ENCODE measurements at regions not wholly inside any gene's neighbourhood (a gene's known extent, or its start where the extent isn't known, plus 50 kb on each side); places are given as distances from the start of the nearest gene placed in this dataset.

DNA sequence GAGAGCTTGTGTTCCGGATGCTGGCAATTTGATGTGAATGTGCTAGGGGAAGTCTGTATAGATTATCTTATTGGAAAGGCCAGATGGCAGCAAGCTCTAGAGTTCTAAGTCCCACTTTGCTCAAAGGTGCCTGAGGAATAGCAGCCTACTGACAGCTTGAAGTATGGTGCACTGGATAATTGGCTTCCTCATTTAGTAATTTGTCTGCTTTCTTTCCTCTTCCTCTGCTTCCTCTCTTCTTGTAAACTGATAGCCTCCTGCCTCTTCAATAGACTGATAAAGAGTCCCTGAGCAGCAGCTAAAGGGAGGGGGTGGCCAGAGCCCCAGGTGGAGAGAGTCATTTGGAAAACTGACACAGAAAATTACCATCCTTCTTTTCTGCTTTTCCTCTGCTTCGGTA, 177.3 kb downstream of the FGF1 start:
- no peak for TF ChIP-seq CTCF (IDR thresholded peaks at IDR 0.05; ENCODE audit: unreplicated experiment)
- Mint-ChIP-seq H3K36me3 (ENCODE audit: low read depth, unreplicated experiment) (no peaks in the 10 kb centered on the region), H3K27me3 (ENCODE audit: unreplicated experiment) (peaks cover 2% of the 10 kb centered on the region), H3K4me3 (ENCODE audit: unreplicated experiment) (peak overlapping the region; percentile 18), H3K4me1 (ENCODE audit: unreplicated experiment) (peaks cover 38% of the 10 kb centered on the region), H3K27ac (ENCODE audit: unreplicated experiment) (peak overlapping the region; percentile 13), H3K9me3 (ENCODE audit: unreplicated experiment) (no peaks in the 10 kb centered on the region)
- DNase-seq (ENCODE audit: low spot score), result no peak

DNA sequence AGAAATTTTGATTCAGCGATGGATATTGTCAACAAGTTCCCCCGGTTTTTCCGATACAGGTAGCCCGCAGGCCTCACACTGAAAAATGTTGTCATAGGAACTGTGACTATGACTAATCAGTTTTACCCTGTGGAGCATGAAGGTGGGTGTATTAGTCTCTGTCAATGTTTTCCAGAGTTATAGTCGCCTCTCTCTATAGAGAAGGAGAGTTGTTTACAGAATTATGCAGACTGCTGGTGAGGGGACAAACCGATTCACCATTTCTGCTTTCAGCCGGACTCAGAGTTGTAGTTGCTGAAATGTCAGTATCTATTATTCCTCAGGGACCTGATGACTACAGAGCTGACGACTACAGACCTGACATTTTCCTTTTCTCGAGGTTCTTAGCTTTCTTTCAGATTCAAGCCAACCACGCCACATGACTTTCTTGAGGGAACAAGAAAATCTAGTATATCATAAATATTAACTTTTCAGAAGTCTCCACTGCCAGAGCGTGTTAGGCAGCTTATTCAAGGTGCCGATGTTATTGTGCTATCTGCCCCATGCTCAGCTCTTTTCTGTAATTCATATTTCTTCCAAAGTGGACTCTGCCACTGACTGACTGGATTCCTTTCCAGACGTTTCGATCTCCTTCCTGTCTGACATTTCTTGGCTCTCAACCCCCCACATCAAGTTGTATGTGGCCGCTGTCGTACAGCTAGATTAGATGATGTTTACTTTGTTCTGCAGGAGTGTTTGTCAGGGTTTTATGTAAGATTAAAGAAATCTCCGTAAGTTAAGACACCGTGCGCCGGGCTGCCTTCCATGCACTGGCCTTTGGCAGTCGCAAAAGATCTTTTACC, 178.1 kb downstream of the FGF1 start:
- no peak for TF ChIP-seq CTCF (IDR thresholded peaks at IDR 0.05; ENCODE audit: unreplicated experiment)
- no peak overlapping the region for H3K27ac Mint-ChIP-seq (ENCODE audit: unreplicated experiment)
- H3K9me3 Mint-ChIP-seq (ENCODE audit: unreplicated experiment), result no peaks in the 10 kb centered on the region
- H3K36me3 Mint-ChIP-seq (ENCODE audit: low read depth, unreplicated experiment), result no peaks in the 10 kb centered on the region
- no peak for DNase-seq (ENCODE audit: low spot score)
- H3K4me3 Mint-ChIP-seq (ENCODE audit: unreplicated experiment), result no peak overlapping the region
- H3K4me1 Mint-ChIP-seq (ENCODE audit: unreplicated experiment), result peaks cover 32% of the 10 kb centered on the region
- H3K27me3 Mint-ChIP-seq (ENCODE audit: unreplicated experiment), result peaks cover 2% of the 10 kb centered on the region

GRCh38 chr5:142506756-142507155, 179.1 kb downstream of the FGF1 start:
- no peak overlapping the region for H3K27ac Mint-ChIP-seq (ENCODE audit: unreplicated experiment)
- no peaks in the 10 kb centered on the region for H3K36me3 Mint-ChIP-seq (ENCODE audit: low read depth, unreplicated experiment)
- H3K27me3 Mint-ChIP-seq (ENCODE audit: unreplicated experiment), result peaks cover under 1% of the 10 kb centered on the region
- TF ChIP-seq CTCF (IDR thresholded peaks at IDR 0.05; ENCODE audit: unreplicated experiment), result no peak
- DNase-seq (ENCODE audit: low spot score), result no peak
- H3K4me3 Mint-ChIP-seq (ENCODE audit: unreplicated experiment), result no peak overlapping the region
- peaks cover 28% of the 10 kb centered on the region for H3K4me1 Mint-ChIP-seq (ENCODE audit: unreplicated experiment)
- no peaks in the 10 kb centered on the region for H3K9me3 Mint-ChIP-seq (ENCODE audit: unreplicated experiment)

DNA sequence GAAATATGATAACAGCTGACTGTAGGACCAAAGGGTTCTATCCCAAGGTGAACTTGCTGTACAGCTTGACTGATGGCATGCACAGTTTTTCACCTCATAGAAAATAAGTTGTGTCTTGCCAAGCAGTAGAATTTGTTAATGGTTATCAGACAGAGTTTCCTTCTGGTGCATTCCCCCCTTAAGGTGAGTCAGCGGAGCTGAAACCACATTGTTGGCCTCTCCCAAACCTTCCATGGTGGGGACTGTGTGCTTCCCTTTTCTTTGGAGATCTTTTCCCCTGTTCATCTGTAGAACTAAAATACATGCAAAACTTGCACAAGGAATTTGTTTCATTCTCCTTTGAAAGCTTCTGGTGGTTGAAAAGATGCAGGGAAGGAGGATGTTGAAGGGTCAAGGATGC, 179.8 kb downstream of the FGF1 start:
- TF ChIP-seq CTCF (IDR thresholded peaks at IDR 0.05; ENCODE audit: unreplicated experiment), result no peak
- H3K27me3 Mint-ChIP-seq (ENCODE audit: unreplicated experiment), result no peaks in the 10 kb centered on the region
- H3K36me3 Mint-ChIP-seq (ENCODE audit: low read depth, unreplicated experiment), result no peaks in the 10 kb centered on the region
- H3K4me1 Mint-ChIP-seq (ENCODE audit: unreplicated experiment), result peaks cover 27% of the 10 kb centered on the region
- no peak overlapping the region for H3K27ac Mint-ChIP-seq (ENCODE audit: unreplicated experiment)
- no peak for DNase-seq (ENCODE audit: low spot score)
- no peaks in the 10 kb centered on the region for H3K9me3 Mint-ChIP-seq (ENCODE audit: unreplicated experiment)
- no peak overlapping the region for H3K4me3 Mint-ChIP-seq (ENCODE audit: unreplicated experiment)

DNA sequence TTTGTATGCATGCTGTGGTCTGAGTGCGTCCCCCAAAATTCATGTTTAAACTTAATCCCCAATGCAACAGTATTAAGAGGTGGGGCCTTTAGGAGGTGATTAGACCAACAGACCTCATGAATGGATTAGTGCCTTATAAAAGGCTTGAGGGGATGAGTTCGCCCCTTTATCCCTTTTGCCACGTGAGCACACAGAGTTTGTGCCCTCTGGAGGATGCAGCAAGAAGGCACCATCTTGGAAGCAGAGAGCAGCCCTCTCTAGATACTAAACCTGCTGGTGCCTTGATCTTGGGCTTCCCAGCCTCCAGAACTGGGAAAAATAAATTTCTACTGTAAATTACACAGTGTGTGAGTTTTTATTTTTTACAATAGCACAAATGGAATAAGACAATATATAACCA, 177.1 kb upstream of the SPRY4 start:
- H3K27me3 Mint-ChIP-seq (ENCODE audit: unreplicated experiment), result peaks cover 4% of the 10 kb centered on the region
- no peaks in the 10 kb centered on the region for H3K9me3 Mint-ChIP-seq (ENCODE audit: unreplicated experiment)
- H3K36me3 Mint-ChIP-seq (ENCODE audit: low read depth, unreplicated experiment), result no peaks in the 10 kb centered on the region
- no peak for TF ChIP-seq CTCF (IDR thresholded peaks at IDR 0.05; ENCODE audit: unreplicated experiment)
- H3K4me3 Mint-ChIP-seq (ENCODE audit: unreplicated experiment), result no peak overlapping the region
- no peak for DNase-seq (ENCODE audit: low spot score)
- no peaks in the 10 kb centered on the region for H3K4me1 Mint-ChIP-seq (ENCODE audit: unreplicated experiment)
- no peak overlapping the region for H3K27ac Mint-ChIP-seq (ENCODE audit: unreplicated experiment)

Data from endothelial cell (in vitro differentiated cells).